Mucosa of stomach (tissue), 1 donor: ENCODE measurements at regions not wholly inside any gene's neighbourhood (a gene's known extent, or its start where the extent isn't known, plus 50 kb on each side); places are given as distances from the start of the nearest gene placed in this dataset.

Experiments
- H3K27me3 ChIP-seq: one replicate; pipeline ENCODE4 v1.7.0; 2013; ENCODE audit warnings: mild to moderate bottlenecking, low read length; ENCODE audit not compliant: control insufficient read depth, insufficient read depth
- H3K36me3 ChIP-seq: one replicate; pipeline ENCODE4 v1.7.0; 2013; ENCODE audit warnings: low read length; ENCODE audit not compliant: control insufficient read depth, insufficient read depth
- H3K4me1 ChIP-seq: one replicate; pipeline ENCODE4 v1.7.0; 2013; ENCODE audit warnings: mild to moderate bottlenecking, low read length; ENCODE audit not compliant: control insufficient read depth, insufficient read depth
- H3K4me3 ChIP-seq: one replicate; pipeline ENCODE4 v1.7.0; 2013; ENCODE audit warnings: low read length
- H3K9ac ChIP-seq: one replicate; pipeline ENCODE4 v1.7.0; 2013; ENCODE audit warnings: mild to moderate bottlenecking, low read length, moderate library complexity
- H3K9me3 ChIP-seq: one replicate; pipeline ENCODE4 v1.7.0; 2013; ENCODE audit warnings: mild to moderate bottlenecking, low read length, moderate library complexity; ENCODE audit not compliant: control insufficient read depth
- donor health status: Pancreatic carcinoma.

DNA sequence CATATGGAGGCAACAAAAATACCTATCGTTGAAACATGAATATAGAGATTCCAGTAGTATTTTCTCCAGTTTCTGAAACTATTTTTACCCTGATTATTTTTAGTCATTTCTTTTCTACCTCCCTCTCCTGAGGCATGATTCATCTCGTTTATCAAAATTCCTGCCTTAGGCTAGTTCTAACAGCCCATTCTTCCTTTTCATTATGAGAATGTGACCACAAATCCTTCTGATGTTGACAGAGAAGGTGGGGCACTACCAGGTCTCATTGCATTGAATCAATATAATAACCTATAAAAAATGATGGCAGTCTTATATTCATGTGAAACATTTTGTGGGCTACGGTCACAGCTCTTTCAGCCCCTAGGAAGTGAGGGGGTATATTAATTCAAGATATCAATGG is 406.5 kb upstream of the UBE2E3 start:
- Histone ChIP-seq H3K27me3 (no peaks in the 10 kb centered on the region), H3K9ac (no peak overlapping the region), H3K4me3 (no peak overlapping the region)

DNA sequence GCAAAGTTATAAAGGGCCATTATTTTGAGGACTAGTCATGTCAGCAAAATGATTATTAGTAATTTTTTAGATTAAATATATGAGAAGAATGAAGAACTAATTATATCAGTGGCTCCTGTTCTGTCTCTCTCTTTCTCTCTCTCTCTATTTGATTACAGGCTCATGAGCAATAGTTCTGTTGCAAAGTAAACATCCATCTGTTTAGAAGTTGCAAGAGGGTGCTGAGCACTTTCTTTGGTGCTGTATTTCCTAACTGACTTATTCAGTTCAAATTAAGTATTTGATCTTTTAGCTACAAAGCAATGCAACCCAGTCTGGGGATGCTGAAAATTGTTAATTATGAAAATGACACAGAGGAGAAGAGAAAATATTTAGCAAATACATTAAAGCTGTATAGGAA is 408.1 kb upstream of the UBE2E3 start:
- Histone ChIP-seq H3K9ac (no peak overlapping the region), H3K4me3 (no peak overlapping the region), H3K4me1 (peaks cover 14% of the 10 kb centered on the region), H3K27me3 (no peaks in the 10 kb centered on the region), H3K9me3 (no peaks in the 10 kb centered on the region), H3K36me3 (no peaks in the 10 kb centered on the region)

More for the DNA sequence above, 406.5 kb upstream of the UBE2E3 start:
- Histone ChIP-seq H3K36me3 (no peaks in the 10 kb centered on the region), H3K9me3 (no peaks in the 10 kb centered on the region), H3K4me1 (peaks cover 19% of the 10 kb centered on the region)

DNA sequence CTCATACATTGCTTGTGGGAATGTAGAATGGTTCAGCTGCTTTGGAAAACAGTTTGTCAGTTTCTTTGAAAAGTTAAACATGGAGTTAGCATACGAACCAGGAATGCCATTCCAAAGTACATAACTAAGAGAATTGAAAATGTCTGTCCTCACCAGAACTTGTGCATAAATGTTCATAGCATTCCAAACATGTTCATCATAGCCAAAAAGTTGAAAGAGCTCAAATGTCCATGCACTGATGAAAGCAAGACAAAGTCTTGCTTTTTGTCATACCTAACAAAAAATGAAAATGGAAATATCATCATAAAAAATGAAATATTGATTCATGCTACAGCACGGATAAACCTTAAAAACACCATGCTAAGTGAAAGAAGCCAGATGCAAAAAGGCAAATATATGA is 408.8 kb upstream of the UBE2E3 start:
- H3K4me3 ChIP-seq: no peak overlapping the region
- H3K27me3 ChIP-seq: no peaks in the 10 kb centered on the region
- peaks cover 14% of the 10 kb centered on the region for H3K4me1 ChIP-seq
- no peaks in the 10 kb centered on the region for H3K9me3 ChIP-seq
- no peaks in the 10 kb centered on the region for H3K36me3 ChIP-seq
- no peak overlapping the region for H3K9ac ChIP-seq

DNA sequence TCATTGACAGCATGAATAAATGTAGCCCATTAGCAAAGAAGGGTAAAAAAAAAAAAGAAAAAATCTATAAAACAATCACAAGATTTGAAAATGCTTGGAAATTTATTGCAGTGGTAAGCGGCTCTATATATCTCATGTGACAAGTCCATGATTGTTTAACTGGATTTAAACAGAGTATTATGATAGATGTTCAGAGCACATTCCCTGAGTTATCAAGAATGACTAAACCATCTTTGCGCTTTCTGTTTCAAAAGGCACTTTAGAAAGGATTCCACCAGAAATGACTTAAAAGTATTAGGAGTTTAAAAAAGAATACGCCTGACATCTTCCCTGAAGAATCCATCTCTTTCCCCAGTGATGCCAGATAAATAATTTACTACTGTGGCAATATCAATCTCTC is 409.5 kb upstream of the UBE2E3 start:
- peaks cover 14% of the 10 kb centered on the region for H3K4me1 ChIP-seq

DNA sequence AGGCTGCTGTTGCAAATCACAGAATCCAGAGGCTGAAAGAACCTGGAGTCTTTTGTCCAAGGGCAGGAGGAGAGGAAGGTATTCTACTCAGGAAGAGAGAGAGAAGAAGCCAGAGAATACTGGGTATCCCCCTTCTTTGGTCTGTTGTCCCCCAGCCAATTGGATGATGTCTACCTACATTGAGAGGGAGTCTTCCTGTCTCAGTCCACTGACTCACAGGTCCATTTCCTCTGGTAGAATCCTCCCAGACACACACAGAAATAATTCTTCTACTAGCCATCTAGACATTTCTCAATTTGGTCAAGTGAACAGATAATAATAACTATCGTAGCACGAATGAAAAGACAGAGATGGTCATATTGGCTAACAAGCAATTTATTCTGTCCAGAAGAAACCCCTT is 416.4 kb upstream of the UBE2E3 start:
- Histone ChIP-seq H3K4me1 (peaks cover 9% of the 10 kb centered on the region), H3K36me3 (no peaks in the 10 kb centered on the region), H3K9ac (no peak overlapping the region), H3K4me3 (no peak overlapping the region), H3K9me3 (no peaks in the 10 kb centered on the region), H3K27me3 (no peaks in the 10 kb centered on the region)

More for the DNA sequence above, 409.5 kb upstream of the UBE2E3 start:
- Histone ChIP-seq H3K9ac (no peak overlapping the region), H3K36me3 (no peaks in the 10 kb centered on the region), H3K27me3 (no peaks in the 10 kb centered on the region), H3K4me3 (no peak overlapping the region), H3K9me3 (no peaks in the 10 kb centered on the region)

DNA sequence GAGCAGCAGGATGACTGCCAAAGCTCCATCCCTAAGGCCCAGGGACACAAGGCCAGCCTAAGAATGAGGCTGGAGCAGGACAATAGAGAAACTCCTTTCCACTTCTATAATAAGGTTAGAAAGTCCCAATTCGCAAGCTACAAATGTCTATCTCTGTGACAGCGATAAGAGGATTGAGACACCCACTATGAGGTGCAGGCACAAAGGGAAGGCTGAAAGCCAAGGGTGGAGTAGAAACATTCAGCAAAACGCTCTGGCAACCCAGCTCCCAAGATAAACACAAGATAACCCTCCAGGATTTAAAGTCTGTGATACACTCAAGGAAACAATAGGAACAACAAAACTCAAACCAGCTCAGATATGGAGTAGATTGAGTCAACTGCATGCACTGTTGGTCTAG is 418.0 kb upstream of the UBE2E3 start:
- Histone ChIP-seq H3K9ac (no peak overlapping the region), H3K36me3 (no peaks in the 10 kb centered on the region), H3K4me1 (peaks cover 9% of the 10 kb centered on the region), H3K27me3 (no peaks in the 10 kb centered on the region), H3K9me3 (no peaks in the 10 kb centered on the region), H3K4me3 (no peak overlapping the region)

DNA sequence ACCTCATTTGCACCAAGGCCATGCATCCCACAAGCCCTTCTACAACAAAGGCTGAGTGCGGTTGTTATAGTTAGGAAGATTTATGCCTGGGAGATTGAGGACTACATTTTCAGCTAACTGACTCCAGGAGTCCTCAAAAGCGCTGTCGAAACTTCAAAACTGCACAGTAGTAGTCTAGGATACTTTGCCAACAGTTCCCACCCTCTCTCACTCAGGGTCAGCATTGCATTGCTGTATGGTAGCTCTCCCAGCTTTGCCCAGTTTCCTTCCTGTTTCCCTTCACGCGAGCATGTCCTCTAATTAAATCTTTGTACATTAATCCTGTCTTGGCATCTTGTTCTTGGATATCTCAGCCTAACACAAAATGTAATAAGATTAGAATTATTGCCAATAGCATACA is 420.6 kb upstream of the UBE2E3 start:
- Histone ChIP-seq H3K4me1 (peaks cover 9% of the 10 kb centered on the region), H3K9ac (peak overlapping the region; percentile 15), H3K9me3 (no peaks in the 10 kb centered on the region), H3K36me3 (no peaks in the 10 kb centered on the region), H3K4me3 (no peak overlapping the region), H3K27me3 (no peaks in the 10 kb centered on the region)

DNA sequence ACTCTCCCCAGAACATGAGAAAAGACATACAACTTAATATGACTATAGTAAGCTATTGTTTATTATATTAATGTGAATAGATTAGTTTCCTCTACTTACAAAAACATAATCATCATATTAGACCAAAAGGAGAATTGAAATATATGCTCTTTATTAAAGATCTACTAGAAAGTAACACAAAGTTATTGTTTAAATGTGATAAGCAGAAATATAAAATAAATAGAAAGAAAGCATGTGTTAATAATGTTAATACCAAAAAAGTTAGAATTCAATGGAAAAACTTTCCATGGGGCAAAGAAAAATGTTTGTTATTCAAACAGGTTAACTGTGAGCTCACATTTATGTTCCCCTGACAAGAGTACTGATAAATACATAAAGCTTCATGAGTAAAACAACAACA is 421.4 kb upstream of the UBE2E3 start:
- no peaks in the 10 kb centered on the region for H3K9me3 ChIP-seq
- H3K9ac ChIP-seq: no peak overlapping the region
- H3K36me3 ChIP-seq: no peaks in the 10 kb centered on the region
- H3K4me3 ChIP-seq: no peak overlapping the region
- H3K27me3 ChIP-seq: no peaks in the 10 kb centered on the region
- peaks cover 9% of the 10 kb centered on the region for H3K4me1 ChIP-seq

DNA sequence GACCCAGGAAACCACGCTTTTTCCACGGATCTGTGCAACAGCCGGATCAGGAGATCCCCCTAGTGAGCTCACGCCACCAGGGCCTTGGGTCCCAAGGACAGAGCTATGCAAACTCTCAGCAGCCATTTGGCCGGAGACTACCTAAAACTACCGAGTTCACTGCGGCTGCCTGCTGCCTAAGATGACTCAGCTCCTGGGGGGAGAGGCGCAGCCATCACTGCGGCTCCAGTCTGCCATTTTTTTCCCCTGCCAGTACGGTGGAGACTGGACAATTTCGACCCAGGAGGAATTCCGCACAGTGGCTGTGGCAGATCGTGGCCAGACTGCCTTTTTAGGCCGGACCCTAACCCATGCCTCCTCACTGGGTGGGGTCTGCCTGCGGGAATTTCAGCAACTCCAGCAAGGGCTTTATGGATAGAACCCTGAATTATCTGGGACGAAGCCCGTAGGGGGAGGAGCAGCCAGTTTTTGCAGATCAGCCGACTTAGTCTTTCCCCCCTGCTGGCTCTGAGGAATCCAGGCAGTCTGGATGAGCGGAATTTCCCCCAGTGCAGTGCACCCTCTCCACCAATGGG is 424.9 kb upstream of the UBE2E3 start:
- H3K27me3 ChIP-seq: no peaks in the 10 kb centered on the region

DNA sequence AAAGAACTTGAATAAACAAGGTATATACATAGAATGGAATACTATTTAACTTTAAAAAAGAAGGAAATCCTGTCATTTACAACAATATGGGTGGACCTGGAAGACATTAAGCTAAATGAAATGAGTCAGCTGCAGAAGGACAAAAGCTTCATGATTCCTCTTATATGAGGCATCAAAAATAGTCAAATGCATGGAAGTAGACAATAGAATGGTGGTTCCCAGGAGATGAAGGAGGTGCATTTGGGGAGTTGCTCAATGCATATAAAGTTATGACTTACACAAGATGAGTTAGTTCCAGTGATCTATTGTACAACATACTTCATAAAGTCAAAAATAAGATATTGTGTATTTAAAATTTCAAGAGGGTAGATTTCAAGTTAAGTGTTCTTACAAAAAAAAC is 426.1 kb upstream of the UBE2E3 start:
- H3K9ac ChIP-seq: no peak overlapping the region
- H3K4me1 ChIP-seq: no peaks in the 10 kb centered on the region
- no peak overlapping the region for H3K4me3 ChIP-seq
- no peaks in the 10 kb centered on the region for H3K27me3 ChIP-seq
- no peaks in the 10 kb centered on the region for H3K9me3 ChIP-seq
- H3K36me3 ChIP-seq: no peaks in the 10 kb centered on the region

More for the DNA sequence above, 424.9 kb upstream of the UBE2E3 start:
- Histone ChIP-seq H3K9ac (no peak overlapping the region), H3K9me3 (no peaks in the 10 kb centered on the region), H3K4me1 (peaks cover 3% of the 10 kb centered on the region), H3K4me3 (no peak overlapping the region), H3K36me3 (no peaks in the 10 kb centered on the region)

DNA sequence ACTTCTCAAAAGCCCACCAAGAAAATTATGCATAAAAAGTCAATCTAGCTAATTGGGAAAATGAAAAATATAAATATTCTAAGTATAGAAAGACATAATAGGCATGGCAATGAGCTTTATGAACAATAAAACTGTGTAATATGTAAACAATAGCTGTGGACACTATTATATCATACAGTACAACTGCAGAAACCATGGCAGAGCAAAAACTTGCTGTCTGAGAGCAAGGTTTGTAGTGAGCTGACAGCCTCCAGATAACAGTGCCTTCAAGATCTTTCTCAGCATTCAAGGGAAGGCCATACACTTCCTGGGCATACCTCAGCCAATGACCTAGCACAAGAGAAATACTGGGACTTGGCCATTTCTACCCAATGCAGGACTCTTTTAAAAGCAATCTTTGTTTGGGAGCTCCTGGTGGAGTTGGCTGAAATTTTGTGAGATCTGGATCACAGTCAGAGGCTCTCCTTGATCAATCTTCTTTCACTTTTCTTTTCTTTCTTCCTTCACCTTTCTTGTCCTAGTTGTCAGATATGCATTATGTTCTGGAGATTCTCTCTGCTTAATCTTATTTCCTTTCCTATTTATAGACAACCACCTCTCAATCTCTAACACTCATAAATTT is 427.2 kb upstream of the UBE2E3 start:
- no peaks in the 10 kb centered on the region for H3K27me3 ChIP-seq
- H3K4me3 ChIP-seq: no peak overlapping the region
- H3K9me3 ChIP-seq: no peaks in the 10 kb centered on the region
- no peaks in the 10 kb centered on the region for H3K4me1 ChIP-seq
- H3K36me3 ChIP-seq: no peaks in the 10 kb centered on the region
- H3K9ac ChIP-seq: no peak overlapping the region

DNA sequence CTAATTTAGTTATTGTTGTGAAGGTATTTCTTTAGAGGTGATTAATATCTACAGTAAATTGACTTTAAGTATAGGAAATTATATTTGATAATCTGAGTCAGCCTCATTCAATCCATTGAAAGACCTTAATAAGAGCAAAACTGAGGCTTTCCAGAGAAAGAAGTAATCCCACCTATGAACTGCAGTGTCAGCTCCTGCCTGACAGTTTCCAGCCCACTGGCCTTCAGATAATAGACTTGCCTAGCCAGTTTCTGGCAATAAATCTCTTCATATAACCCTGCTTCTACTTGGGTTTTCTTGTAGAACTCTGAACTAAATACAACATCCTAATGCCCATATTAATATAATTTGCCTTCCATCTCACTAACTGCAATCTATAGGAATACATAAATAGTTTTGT is 437.9 kb upstream of the UBE2E3 start:
- Histone ChIP-seq H3K9me3 (no peaks in the 10 kb centered on the region), H3K36me3 (no peaks in the 10 kb centered on the region), H3K9ac (no peak overlapping the region)

DNA sequence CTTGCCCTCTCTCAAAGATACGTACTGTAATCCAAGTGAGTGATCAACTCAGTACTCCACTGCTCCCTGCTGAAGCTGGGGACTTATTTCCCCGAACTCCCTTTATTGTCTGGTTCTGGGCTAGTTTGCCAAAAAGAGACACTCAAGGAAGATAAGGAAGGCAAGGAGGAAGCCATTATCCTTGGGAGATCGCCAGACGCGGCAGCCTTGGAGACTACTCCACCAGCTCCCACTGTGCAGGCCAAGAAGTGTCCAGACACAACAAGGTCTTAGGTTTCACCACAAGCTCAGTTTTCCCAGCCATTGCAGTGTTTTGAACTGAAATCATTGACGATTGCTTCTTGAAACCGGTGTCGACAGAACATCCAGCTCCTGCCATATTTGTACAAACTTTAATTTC is 439.6 kb upstream of the UBE2E3 start:
- Histone ChIP-seq H3K36me3 (no peaks in the 10 kb centered on the region), H3K9me3 (no peaks in the 10 kb centered on the region), H3K4me1 (no peaks in the 10 kb centered on the region), H3K9ac (no peak overlapping the region), H3K4me3 (no peak overlapping the region), H3K27me3 (no peaks in the 10 kb centered on the region)

More for the DNA sequence above, 437.9 kb upstream of the UBE2E3 start:
- Histone ChIP-seq H3K4me3 (no peak overlapping the region), H3K27me3 (no peaks in the 10 kb centered on the region), H3K4me1 (no peaks in the 10 kb centered on the region)
